HUES6 (cell line): ENCODE measurements at regions not wholly inside any gene's neighbourhood (a gene's known extent, or its start where the extent isn't known, plus 50 kb on each side); places are given as distances from the start of the nearest gene placed in this dataset.
"Not testable (repeated sequence)": the region's sequence is repeated elsewhere in the genome, so short reads cannot be mapped to it uniquely, and the experiment has no call there.

Experiments used
- H3K27ac ChIP-seq: 2 replicates; pipeline ENCODE4 v1.7.0; 2013; ENCODE audit warnings: low read depth, mild to moderate bottlenecking, low read length, inconsistent platforms
- H3K27me3 ChIP-seq: 2 replicates; pipeline ENCODE4 v1.6.1; 2013; ENCODE audit warnings: low read length; ENCODE audit not compliant: control insufficient read depth, insufficient read depth
- H3K36me3 ChIP-seq: 2 replicates; pipeline ENCODE4 v1.6.1; 2013; ENCODE audit warnings: low read length; ENCODE audit not compliant: control insufficient read depth, insufficient read depth
- H3K4me1 ChIP-seq: 2 replicates; pipeline ENCODE4 v1.6.1; 2013; ENCODE audit warnings: low read length; ENCODE audit not compliant: control insufficient read depth, insufficient read depth
- H3K4me3 ChIP-seq: 2 replicates; pipeline ENCODE4 v1.5.1; 2013; ENCODE audit warnings: low read depth, low read length
- H3K9ac ChIP-seq: one replicate; pipeline ENCODE4 v1.6.1; 2013; ENCODE audit warnings: mild to moderate bottlenecking, low read length
- H3K9me3 ChIP-seq: 2 replicates; pipeline ENCODE4 v1.6.1; 2013; ENCODE audit warnings: low read depth, low read length; ENCODE audit not compliant: control insufficient read depth, insufficient read depth

- no peaks in the 10 kb centered on the region for H3K36me3 ChIP-seq
- H3K9ac ChIP-seq: no peak overlapping the region
- no peak overlapping the region for H3K27ac ChIP-seq
- H3K9me3 ChIP-seq: no peaks in the 10 kb centered on the region
- no peak overlapping the region for H3K4me3 ChIP-seq
- peaks cover 8% of the 10 kb centered on the region; the same call in 1 of the 2 replicates for H3K27me3 ChIP-seq
- H3K4me1 ChIP-seq: no peaks in the 10 kb centered on the region
These were observed 501.5 kb downstream of the ZIC3 start for GRCh38 chrX:138067415-138067814.

GRCh38 chrX:138073626-138074025 lies 507.7 kb downstream of the ZIC3 start:
- H3K4me1 ChIP-seq: no peaks in the 10 kb centered on the region
- H3K4me3 ChIP-seq: no peak overlapping the region
- H3K27me3 ChIP-seq: 0 out of 2 replicates have a peak, but pooled peaks cover 3% of the 10 kb centered on the region
- H3K27ac ChIP-seq: no peak overlapping the region
- no peaks in the 10 kb centered on the region for H3K36me3 ChIP-seq
- H3K9me3 ChIP-seq: no peaks in the 10 kb centered on the region
- H3K9ac ChIP-seq: no peak overlapping the region

DNA sequence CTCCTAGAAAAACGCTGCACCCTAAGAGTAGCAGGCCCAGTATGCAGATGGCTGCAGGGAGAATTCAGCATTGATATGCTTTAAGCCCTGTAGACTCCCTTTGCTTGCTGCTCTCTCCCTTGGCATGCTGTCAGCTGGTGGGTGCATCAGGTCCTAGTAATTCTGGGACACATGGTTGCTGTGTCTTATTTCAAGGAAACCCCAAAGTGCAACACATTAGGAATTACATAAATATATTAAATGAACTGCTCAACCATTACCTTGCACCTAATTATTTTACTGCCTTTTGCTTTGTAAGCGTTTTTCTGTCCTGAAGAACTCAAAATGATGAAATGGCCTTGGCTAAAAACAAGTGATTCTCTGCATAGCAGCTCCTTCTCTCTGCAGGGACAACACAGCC lies 516.3 kb downstream of the ZIC3 start:
- Histone ChIP-seq H3K27me3 (no peaks in the 10 kb centered on the region), H3K9ac (no peak overlapping the region), H3K27ac (no peak overlapping the region), H3K9me3 (peaks cover 19% of the 10 kb centered on the region), H3K4me3 (no peak overlapping the region), H3K4me1 (no peaks in the 10 kb centered on the region), H3K36me3 (no peaks in the 10 kb centered on the region)

DNA sequence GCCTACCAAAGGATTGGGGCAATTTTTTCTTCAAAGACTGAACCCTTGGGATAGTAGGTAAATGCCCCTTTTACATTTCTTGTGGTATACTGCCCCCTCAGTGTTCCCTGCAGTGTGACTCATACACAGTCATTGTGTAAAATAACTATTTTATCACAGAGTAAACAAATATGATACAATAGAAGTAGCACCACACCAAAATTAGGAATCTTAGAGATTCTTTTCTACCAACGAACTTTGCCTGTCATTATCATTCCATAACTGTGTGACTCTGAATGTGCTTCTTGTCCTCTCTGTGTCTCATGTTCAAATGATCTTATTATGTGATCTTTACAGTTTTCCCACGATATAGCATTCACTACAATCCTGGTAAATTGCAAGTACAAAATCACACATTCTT lies 517.0 kb downstream of the ZIC3 start:
- H3K9ac ChIP-seq: no peak overlapping the region
- H3K9me3 ChIP-seq: peaks cover 19% of the 10 kb centered on the region
- no peaks in the 10 kb centered on the region for H3K4me1 ChIP-seq
- H3K27me3 ChIP-seq: no peaks in the 10 kb centered on the region
- H3K36me3 ChIP-seq: no peaks in the 10 kb centered on the region
- H3K4me3 ChIP-seq: no peak overlapping the region
- no peak overlapping the region for H3K27ac ChIP-seq

DNA sequence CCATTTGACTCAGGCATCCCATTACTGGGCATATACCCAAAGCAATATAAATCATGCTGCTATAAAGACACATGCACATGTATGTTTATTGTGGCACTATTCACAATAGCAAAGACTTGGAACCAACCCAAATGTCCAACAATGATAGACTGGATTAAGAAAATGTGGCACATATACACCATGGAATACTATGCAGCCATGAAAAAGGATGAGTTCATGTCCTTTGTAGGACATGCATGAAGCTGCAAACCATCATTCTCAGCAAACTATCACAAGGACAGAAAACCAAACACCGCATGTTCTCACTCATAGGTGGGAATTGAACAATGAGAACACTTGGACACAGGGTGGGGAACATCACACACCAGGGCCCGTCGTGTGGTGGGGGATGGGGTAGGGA lies 545.0 kb downstream of the ZIC3 start:
- H3K9ac ChIP-seq, H3K9me3 ChIP-seq, H3K4me1 ChIP-seq, H3K27me3 ChIP-seq, H3K27ac ChIP-seq, H3K4me3 ChIP-seq, H3K36me3 ChIP-seq: not testable (repeated sequence)

DNA sequence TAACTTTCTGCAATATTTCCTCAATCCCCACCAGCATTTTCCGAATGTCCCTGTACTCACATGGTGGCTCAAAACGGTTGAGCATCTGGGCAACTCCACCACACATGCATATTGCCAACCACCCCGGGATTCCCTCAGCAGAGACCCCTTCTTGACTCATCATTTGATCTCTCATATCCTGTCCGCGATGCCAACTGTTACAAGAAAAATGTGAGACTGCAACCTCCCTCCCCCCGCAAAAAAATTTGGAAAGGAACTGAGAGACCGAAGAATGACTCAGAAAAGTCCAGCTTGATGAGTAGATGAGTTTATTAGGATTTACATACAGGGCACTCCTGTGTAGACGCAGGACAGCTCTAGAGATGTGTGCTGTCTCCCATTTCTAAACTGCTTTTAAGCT lies 561.4 kb downstream of the ZIC3 start:
- Histone ChIP-seq H3K36me3 (no peaks in the 10 kb centered on the region), H3K27me3 (peaks cover 8% of the 10 kb centered on the region; the same call in 1 of the 2 replicates)

GRCh38 chrX:138128027-138128671 lies 562.2 kb downstream of the ZIC3 start:
- H3K27me3 ChIP-seq: peaks cover 8% of the 10 kb centered on the region; the same call in 1 of the 2 replicates
- 0 out of 2 replicates have a peak, but pooled peaks cover 2% of the 10 kb centered on the region for H3K4me1 ChIP-seq
- no peaks in the 10 kb centered on the region for H3K9me3 ChIP-seq
- no peak overlapping the region for H3K27ac ChIP-seq
- no peak overlapping the region for H3K4me3 ChIP-seq
- H3K36me3 ChIP-seq: no peaks in the 10 kb centered on the region
- no peak overlapping the region for H3K9ac ChIP-seq

More for the DNA sequence above, 561.4 kb downstream of the ZIC3 start:
- H3K9me3 ChIP-seq: no peaks in the 10 kb centered on the region
- H3K4me1 ChIP-seq: 0 out of 2 replicates have a peak, but pooled peaks cover 2% of the 10 kb centered on the region
- no peak overlapping the region for H3K9ac ChIP-seq
- H3K4me3 ChIP-seq: no peak overlapping the region
- H3K27ac ChIP-seq: no peak overlapping the region

- no peak overlapping the region for H3K4me3 ChIP-seq
- H3K27me3 ChIP-seq: no peaks in the 10 kb centered on the region
- H3K9me3 ChIP-seq: no peaks in the 10 kb centered on the region
- no peak overlapping the region for H3K9ac ChIP-seq
- no peaks in the 10 kb centered on the region for H3K4me1 ChIP-seq
- no peaks in the 10 kb centered on the region for H3K36me3 ChIP-seq
- H3K27ac ChIP-seq: no peak overlapping the region
These were observed 560.8 kb downstream of the FGF13 start for GRCh38 chrX:138150709-138151108.

DNA sequence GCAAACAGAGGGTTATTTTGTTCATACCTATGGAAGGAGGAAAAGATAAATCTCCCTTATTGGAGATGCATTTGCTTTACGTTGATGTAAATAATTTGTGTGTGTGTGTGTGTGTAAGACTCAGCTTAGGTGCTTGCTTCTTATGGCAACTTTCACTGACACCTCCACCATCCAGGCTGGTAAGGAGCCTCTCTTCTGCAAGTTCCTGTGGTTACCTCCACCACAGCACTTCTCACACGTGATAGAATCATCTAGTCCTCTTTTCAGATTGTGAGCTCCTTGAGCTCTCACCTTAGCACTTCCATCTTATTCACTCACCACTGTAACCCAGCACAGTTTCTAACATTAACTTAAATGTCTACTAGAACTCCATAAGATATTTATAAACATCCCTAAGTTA lies 553.7 kb downstream of the FGF13 start:
- no peak overlapping the region for H3K27ac ChIP-seq
- no peaks in the 10 kb centered on the region for H3K9me3 ChIP-seq
- no peaks in the 10 kb centered on the region for H3K27me3 ChIP-seq
- H3K4me1 ChIP-seq: no peaks in the 10 kb centered on the region
- H3K4me3 ChIP-seq: no peak overlapping the region
- H3K36me3 ChIP-seq: no peaks in the 10 kb centered on the region
- no peak overlapping the region for H3K9ac ChIP-seq

DNA sequence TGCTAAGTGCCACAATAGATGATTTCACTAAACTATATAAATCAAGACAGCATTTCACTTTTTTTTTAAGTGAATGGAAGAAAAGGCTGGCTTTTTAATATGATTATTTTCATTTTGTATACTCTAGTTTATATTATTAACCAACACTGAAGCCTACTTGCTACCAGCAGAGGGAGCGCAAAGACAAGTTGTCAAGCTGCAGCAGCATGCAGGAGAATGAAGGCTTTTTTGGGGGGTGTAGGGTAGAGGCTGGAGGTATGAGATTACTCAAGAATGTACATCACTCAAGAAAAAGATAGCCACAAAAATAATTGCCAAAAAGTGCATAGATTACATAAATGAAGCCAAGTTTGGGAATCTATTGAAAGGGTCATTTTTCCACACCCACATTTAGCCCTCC lies 519.5 kb downstream of the FGF13 start:
- H3K9ac ChIP-seq: no peak overlapping the region
- H3K4me3 ChIP-seq: no peak overlapping the region
- 0 out of 2 replicates have a peak, but pooled peaks cover 3% of the 10 kb centered on the region for H3K9me3 ChIP-seq
- no peak overlapping the region for H3K27ac ChIP-seq
- H3K4me1 ChIP-seq: no peaks in the 10 kb centered on the region
- no peaks in the 10 kb centered on the region; the same call in 1 of the 2 replicates for H3K27me3 ChIP-seq
- no peaks in the 10 kb centered on the region for H3K36me3 ChIP-seq

DNA sequence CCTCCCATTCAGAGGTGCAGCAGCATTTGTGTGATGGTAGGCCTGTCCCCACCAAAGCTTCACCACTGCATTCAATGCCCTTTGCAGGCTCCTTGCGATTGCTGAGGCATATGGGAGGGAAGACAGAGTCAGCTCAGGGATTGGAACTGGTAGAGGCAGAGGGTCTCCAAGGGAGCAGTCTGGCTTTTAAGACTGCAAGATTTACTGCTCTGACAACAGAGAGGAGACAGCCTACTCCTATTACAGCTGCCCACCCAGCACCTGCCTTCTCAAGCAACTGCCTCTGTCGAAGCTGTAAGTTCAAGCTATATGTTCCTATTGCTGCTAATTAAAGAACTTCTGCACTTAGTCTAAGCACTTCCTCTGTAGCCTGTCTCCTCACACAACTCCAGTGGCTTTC lies 481.8 kb downstream of the FGF13 start:
- Histone ChIP-seq H3K27me3 (no peaks in the 10 kb centered on the region), H3K4me1 (no peaks in the 10 kb centered on the region), H3K27ac (no peak overlapping the region), H3K36me3 (no peaks in the 10 kb centered on the region), H3K4me3 (no peak overlapping the region), H3K9ac (no peak overlapping the region), H3K9me3 (peaks cover 31% of the 10 kb centered on the region)
